Liver (tissue), 8 donors: ENCODE measurements at regions not wholly inside any gene's neighbourhood (a gene's known extent, or its start where the extent isn't known, plus 50 kb on each side); places are given as distances from the start of the nearest gene placed in this dataset.

Experiments used
- DNase-seq: peaks from one replicate; pipeline ENCODE4 v3.0.0-alpha.2; 2017; ENCODE audit warnings: low spot score
- H3K27ac ChIP-seq, 2 donors: one replicate each; pipeline ENCODE4 v1.7.0; 2013; ENCODE audit warnings: inconsistent platforms in 2 of 2, low read length in 2 of 2, control low read depth in 1 of 2, low read depth in 1 of 2, mild to moderate bottlenecking in 1 of 2
- H3K27me3 ChIP-seq, 4 donors: one replicate each; pipeline versions ENCODE4 v1.6.1 to v1.7.0; 2013; ENCODE audit warnings: low read length in 3 of 4, inconsistent platforms in 1 of 4, mild to moderate bottlenecking in 1 of 4, moderate library complexity in 1 of 4; ENCODE audit not compliant: control insufficient read depth in 4 of 4, insufficient read depth in 4 of 4
- H3K36me3 ChIP-seq, 4 donors: one replicate each; pipeline versions ENCODE4 v1.6.1 to v1.7.0; 2013; ENCODE audit warnings: low read length in 3 of 4, mild to moderate bottlenecking in 3 of 4, low read depth in 1 of 4, moderate library complexity in 1 of 4; ENCODE audit not compliant: control insufficient read depth in 4 of 4, insufficient read depth in 3 of 4
- H3K4me1 ChIP-seq, 4 donors: one replicate each; pipeline versions ENCODE4 v1.6.1 to v1.7.0; 2013; ENCODE audit warnings: low read length in 3 of 4, mild to moderate bottlenecking in 3 of 4, moderate library complexity in 1 of 4; ENCODE audit not compliant: control insufficient read depth in 4 of 4, insufficient read depth in 4 of 4
- H3K4me3 ChIP-seq, 3 donors: one replicate each; pipeline versions ENCODE4 v1.6.1 to v1.7.0; 2013; ENCODE audit warnings: low read length in 3 of 3, control low read depth in 1 of 3, low read depth in 1 of 3, mild to moderate bottlenecking in 1 of 3
- H3K9ac ChIP-seq, 2 donors: one replicate each; pipeline ENCODE4 v1.7.0; 2013; ENCODE audit warnings: low read length in 2 of 2, mild to moderate bottlenecking in 2 of 2, moderate library complexity in 2 of 2, control low read depth in 1 of 2, low read depth in 1 of 2
- H3K9me3 ChIP-seq, 4 donors: one replicate each; pipeline versions ENCODE4 v1.6.1 to v1.7.0; 2013; ENCODE audit warnings: low read length in 3 of 4; ENCODE audit not compliant: control insufficient read depth in 4 of 4
- ATF3 ChIP-seq: IDR thresholded peaks from 2 replicates; pipeline ENCODE4 v1.6.1; 2016; ENCODE audit warnings: antibody characterized with exemption
- CTCF ChIP-seq: fragments of 150-350 bp; IDR thresholded peaks from 2 replicates; pipeline ENCODE4 v1.5.1; 2017; ENCODE audit warnings: improper control_type of control experiment, low read depth, low read length; ENCODE audit not compliant: missing input control
- EGR1 ChIP-seq, 2 donors: IDR thresholded peaks; 2 replicates each; pipeline ENCODE4 v1.6.1; 2016 to 2018; ENCODE audit warnings: antibody characterized with exemption in 2 of 2, low read depth in 2 of 2
- FOXA1 ChIP-seq: IDR thresholded peaks from 2 replicates; pipeline ENCODE4 v1.6.1; 2016; ENCODE audit warnings: antibody characterized with exemption
- FOXA2 ChIP-seq: IDR thresholded peaks from 2 replicates; pipeline ENCODE4 v1.6.1; 2016; ENCODE audit warnings: antibody characterized with exemption
- GABPA ChIP-seq, 2 donors: IDR thresholded peaks in 1 of 2; conservative IDR thresholded peaks in 1 of 2; 2 replicates each; pipeline ENCODE4 v1.6.1; 2016; ENCODE audit warnings: antibody characterized with exemption in 2 of 2, mild to moderate bottlenecking in 1 of 2, moderate library complexity in 1 of 2
- HNF4A ChIP-seq, 2 donors: conservative IDR thresholded peaks; 2 replicates each; pipeline ENCODE4 v1.6.1; 2016; ENCODE audit warnings: antibody characterized with exemption in 2 of 2, mild to moderate bottlenecking in 2 of 2
- HNF4G ChIP-seq: IDR thresholded peaks from 2 replicates; pipeline ENCODE4 v1.6.1; 2016; ENCODE audit warnings: antibody characterized with exemption
- JUND ChIP-seq, 2 donors: IDR thresholded peaks; 2 replicates each; pipeline ENCODE4 v1.6.1; 2016; ENCODE audit warnings: antibody characterized with exemption in 2 of 2
- MAX ChIP-seq: IDR thresholded peaks from 2 replicates; pipeline ENCODE4 v1.6.1; 2016; ENCODE audit warnings: antibody characterized with exemption
- NR2F2 ChIP-seq: IDR thresholded peaks from 2 replicates; pipeline ENCODE4 v1.6.1; 2016; ENCODE audit warnings: antibody characterized with exemption
- RAD21 ChIP-seq, 2 donors: IDR thresholded peaks; 2 replicates each; pipeline ENCODE4 v1.6.1; 2016; ENCODE audit warnings: antibody characterized with exemption in 2 of 2, mild to moderate bottlenecking in 2 of 2
- REST ChIP-seq: IDR thresholded peaks from 2 replicates; pipeline ENCODE4 v1.6.1; 2016; ENCODE audit warnings: antibody characterized with exemption, mild to moderate bottlenecking
- RXRA ChIP-seq, 2 donors: IDR thresholded peaks; 2 replicates each; pipeline ENCODE4 v1.6.1; 2017 to 2018; ENCODE audit warnings: antibody characterized with exemption in 2 of 2, mild to moderate bottlenecking in 1 of 2
- SP1 ChIP-seq: IDR thresholded peaks from 2 replicates; pipeline ENCODE4 v1.6.1; 2018; ENCODE audit warnings: antibody characterized with exemption, mild to moderate bottlenecking
- TAF1 ChIP-seq: conservative IDR thresholded peaks from 2 replicates; pipeline ENCODE4 v1.6.1; 2016; ENCODE audit warnings: antibody characterized with exemption, mild to moderate bottlenecking
- YY1 ChIP-seq: IDR thresholded peaks from 2 replicates; pipeline ENCODE4 v1.6.1; 2016; ENCODE audit warnings: antibody characterized with exemption, mild to moderate bottlenecking
- ZBTB33 ChIP-seq: IDR thresholded peaks from 2 replicates; pipeline ENCODE4 v1.6.1; 2016; ENCODE audit warnings: antibody characterized with exemption
- WGBS: extraction: QIAGEN DNeasy Blood & Tissue Kit; methylation state at CpG from one replicate; pipeline ENCODE4 v1.1.7; 2013; 5-methylcytosine and 5-hydroxymethylcytosine counted together
- donor health status: healthy.
- donor health status: healthy.
- donor health status: healthy.
- donor health status: healthy.
- donor health status: healthy.

GRCh38 chr14:27390155-27390554 lies 792.3 kb upstream of the NOVA1 start:
- no peak overlapping the region for H3K27ac ChIP-seq
- TF ChIP-seq MAX (no peak), ZBTB33 (no peak), TAF1 (no peak), SP1 (no peak), HNF4G (no peak), RAD21 (IDR thresholded peaks at IDR 0.05) (no peak), RXRA (IDR thresholded peaks at IDR 0.05) (no peak), HNF4A (conservative IDR thresholded peaks at IDR 0.05) (no peak), EGR1 (IDR thresholded peaks at IDR 0.05; ENCODE audit: low read depth in 2 of 2) (no peak), FOXA2 (no peak), GABPA (IDR thresholded peaks at IDR 0.05 in 1 of 2, conservative IDR thresholded peaks at IDR 0.05 in 1 of 2) (no peak), YY1 (no peak), NR2F2 (no peak), ATF3 (no peak), CTCF (no peak), REST (no peak), JUND (IDR thresholded peaks at IDR 0.05) (no peak), FOXA1 (no peak)
- H3K36me3 ChIP-seq = no peaks in the 10 kb centered on the region
- no peak overlapping the region for H3K9ac ChIP-seq
- H3K4me3 ChIP-seq = no peak overlapping the region
- DNase-seq = no peak
- H3K4me1 ChIP-seq = no peaks in the 10 kb centered on the region
- H3K27me3 ChIP-seq = no peaks in the 10 kb centered on the region
- H3K9me3 ChIP-seq = peaks cover 0 to 3% (median 0%) of the 10 kb centered on the region in 4 donors
- 66% methylated on average over 3 of the region's 3 CpGs for WGBS

- Histone ChIP-seq H3K27ac (no peak overlapping the region), H3K4me3 (no peak overlapping the region), H3K4me1 (no peaks in the 10 kb centered on the region), H3K36me3 (no peaks in the 10 kb centered on the region), H3K9me3 (peaks cover 0 to 3% (median 0%) of the 10 kb centered on the region in 4 donors), H3K27me3 (no peaks in the 10 kb centered on the region), H3K9ac (no peak overlapping the region)
- DNase-seq = no peak
- WGBS = 62% methylated on average over 4 of the region's 4 CpGs
- TF ChIP-seq GABPA (IDR thresholded peaks at IDR 0.05 in 1 of 2, conservative IDR thresholded peaks at IDR 0.05 in 1 of 2) = no peak
- TF ChIP-seq RXRA (IDR thresholded peaks at IDR 0.05) = no peak
- TF ChIP-seq HNF4A (conservative IDR thresholded peaks at IDR 0.05) = no peak
- TF ChIP-seq FOXA2 = no peak
- TF ChIP-seq FOXA1 = no peak
- no peak for TF ChIP-seq EGR1 (IDR thresholded peaks at IDR 0.05; ENCODE audit: low read depth in 2 of 2)
- no peak for TF ChIP-seq TAF1
- TF ChIP-seq MAX = no peak
- no peak for TF ChIP-seq REST
- no peak for TF ChIP-seq NR2F2
- TF ChIP-seq JUND (IDR thresholded peaks at IDR 0.05) = no peak
- no peak for TF ChIP-seq HNF4G
- TF ChIP-seq YY1 = no peak
- no peak for TF ChIP-seq ZBTB33
Measured at GRCh38 chr14:27391331-27391730, 793.5 kb upstream of the NOVA1 start.
